HG03558 (cell line): ENCODE measurements at regions not wholly inside any gene's neighbourhood (a gene's known extent, or its start where the extent isn't known, plus 50 kb on each side); places are given as distances from the start of the nearest gene placed in this dataset.

Source experiments
- ATAC-seq: cut with Tn5 transposase; IDR thresholded peaks from one replicate; pipeline ENCODE4 v1.9.1; 2021; ENCODE audit warnings: moderate number of reproducible peaks; ENCODE audit not compliant: unreplicated experiment; ENCODE audit errors: extremely low read depth

GRCh38 chr3:104810896-104811295, 555.8 kb upstream of the ALCAM start:
- ATAC-seq, result no peak

- no peak for ATAC-seq
These were observed 550.7 kb upstream of the ALCAM start for GRCh38 chr3:104816008-104816407.

- ATAC-seq, result no peak
These were observed 550.0 kb upstream of the ALCAM start for GRCh38 chr3:104816716-104817115.

DNA sequence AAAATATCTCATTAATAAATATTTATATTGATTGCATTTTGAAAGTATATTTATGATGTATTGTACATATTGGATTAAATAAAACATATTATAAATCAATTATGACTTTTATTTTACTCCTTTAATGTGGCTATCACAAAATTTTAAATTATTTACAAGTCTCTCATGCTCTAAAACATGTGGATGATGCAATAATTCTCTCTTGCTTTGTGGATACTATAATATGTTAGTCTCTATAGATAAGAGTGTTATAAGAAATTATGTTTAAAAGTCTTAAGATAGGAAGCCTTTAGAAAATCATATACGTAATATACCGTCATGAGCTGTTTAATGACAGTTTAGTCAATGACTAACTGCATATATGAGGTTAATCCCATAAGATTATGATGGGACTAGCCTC, 547.4 kb upstream of the ALCAM start:
- ATAC-seq, result no peak

GRCh38 chr3:104820959-104821358, 545.8 kb upstream of the ALCAM start:
- ATAC-seq, result no peak

DNA sequence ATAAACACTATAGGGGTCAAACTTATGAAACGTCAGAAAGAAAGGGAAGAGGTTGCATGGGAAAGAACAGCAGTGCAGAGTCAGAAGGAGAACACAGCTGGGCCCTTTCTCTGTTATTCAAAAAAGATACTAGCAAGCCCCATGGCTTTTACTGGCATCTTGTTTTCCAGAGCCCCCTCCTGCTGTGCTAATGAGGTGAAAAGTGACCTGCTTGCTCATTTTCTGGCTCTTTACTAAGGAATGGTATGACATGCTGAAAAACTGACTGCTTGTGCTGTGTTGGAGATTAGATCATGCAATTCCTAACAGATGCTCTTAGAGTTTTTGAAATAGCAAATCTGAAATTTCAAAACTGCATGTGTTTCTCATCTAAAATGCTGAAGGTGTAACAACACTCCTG, 541.6 kb upstream of the ALCAM start:
- no peak for ATAC-seq

GRCh38 chr3:104831071-104831470, 535.6 kb upstream of the ALCAM start:
- no peak for ATAC-seq

GRCh38 chr3:104832530-104832929, 534.2 kb upstream of the ALCAM start:
- ATAC-seq, result no peak

GRCh38 chr3:104835376-104835775, 531.3 kb upstream of the ALCAM start:
- ATAC-seq, result no peak

DNA sequence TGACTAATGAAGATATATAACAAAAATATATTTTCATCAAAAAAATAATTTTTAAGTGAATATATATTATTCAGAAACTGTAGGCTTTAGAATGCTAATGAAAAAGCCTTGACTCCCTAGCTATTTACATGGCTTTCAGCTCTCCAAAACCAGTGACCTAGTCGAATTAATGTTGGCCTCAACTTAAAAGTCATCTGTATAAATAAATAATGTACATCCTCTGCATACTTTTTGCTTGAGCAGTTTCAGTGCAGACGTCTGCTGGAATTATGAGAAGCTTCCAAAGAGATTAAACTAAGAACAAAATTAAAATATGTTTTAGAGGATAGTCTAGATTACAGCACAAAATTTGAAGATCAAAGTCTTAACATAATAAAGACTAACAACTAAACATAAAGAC, 520.4 kb upstream of the ALCAM start:
- no peak for ATAC-seq

- no peak for ATAC-seq
These were observed 517.6 kb upstream of the ALCAM start for GRCh38 chr3:104849070-104849469.

DNA sequence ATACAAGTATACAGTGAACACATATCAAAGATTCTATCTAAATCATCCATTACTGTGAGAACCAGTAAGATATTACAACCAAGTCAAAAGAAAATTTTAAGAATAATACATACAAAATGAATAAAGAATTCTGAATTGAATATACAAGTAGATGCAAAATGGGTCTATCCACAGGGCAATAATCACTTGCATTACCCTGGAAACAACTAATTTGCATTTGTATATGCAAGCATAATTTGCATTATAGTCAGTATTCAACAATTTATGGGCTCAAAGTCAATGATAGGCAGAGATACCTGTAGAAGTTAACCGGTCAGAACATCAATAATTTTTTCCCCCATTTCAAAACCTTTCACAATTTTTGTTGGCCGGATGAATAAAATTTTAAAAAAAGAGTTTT, 512.2 kb upstream of the ALCAM start:
- ATAC-seq, result no peak

DNA sequence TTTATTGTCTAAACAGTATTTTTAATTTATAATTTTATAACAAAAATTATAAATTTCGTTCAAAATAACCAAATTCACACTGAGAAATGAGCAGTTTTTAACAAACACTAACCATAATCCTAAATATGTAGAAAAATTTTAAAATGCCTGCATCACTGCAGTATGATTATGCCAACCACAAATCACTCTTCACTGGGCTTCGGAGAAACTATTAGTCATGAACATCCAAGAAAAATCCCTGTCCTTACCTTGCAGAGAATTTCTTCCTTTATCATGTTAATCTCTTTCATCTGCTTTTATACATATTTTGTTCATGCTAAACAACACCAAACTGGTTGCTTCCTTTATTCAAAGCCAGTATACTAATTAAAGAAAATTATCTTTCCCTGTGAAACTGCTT, 511.0 kb upstream of the ALCAM start:
- no peak for ATAC-seq

GRCh38 chr3:104856741-104857140, 510.0 kb upstream of the ALCAM start:
- ATAC-seq, result no peak

- ATAC-seq, result no peak
These were observed 498.4 kb upstream of the ALCAM start for GRCh38 chr3:104868291-104868690.

- ATAC-seq, result no peak
These were observed 496.4 kb upstream of the ALCAM start for GRCh38 chr3:104870276-104870675.

GRCh38 chr3:104873331-104873730, 493.4 kb upstream of the ALCAM start:
- no peak for ATAC-seq

GRCh38 chr3:104878395-104878794, 488.3 kb upstream of the ALCAM start:
- no peak for ATAC-seq

DNA sequence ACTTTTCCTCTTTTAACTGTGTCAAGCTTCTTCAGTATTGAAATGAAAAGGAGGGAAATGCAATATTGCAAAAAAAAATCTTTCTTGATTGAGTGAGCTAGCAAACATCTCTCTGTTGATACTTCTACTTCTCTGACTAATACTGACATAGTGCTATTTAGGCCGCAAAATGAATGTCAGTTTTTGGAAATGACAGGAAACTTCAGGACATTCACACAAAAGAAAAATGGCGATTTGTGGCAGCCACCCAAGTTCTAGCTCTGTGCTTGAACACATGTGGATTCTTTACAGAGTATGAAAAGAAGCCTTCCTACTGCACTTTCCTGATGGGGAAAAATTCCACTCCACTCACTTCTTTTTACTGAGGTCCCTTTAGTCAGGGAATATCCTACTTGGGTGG, 486.8 kb upstream of the ALCAM start:
- no peak for ATAC-seq

- no peak for ATAC-seq
These were observed 481.4 kb upstream of the ALCAM start for GRCh38 chr3:104885214-104885814.

- ATAC-seq, result no peak
These were observed 480.3 kb upstream of the ALCAM start for GRCh38 chr3:104886220-104886995.

DNA sequence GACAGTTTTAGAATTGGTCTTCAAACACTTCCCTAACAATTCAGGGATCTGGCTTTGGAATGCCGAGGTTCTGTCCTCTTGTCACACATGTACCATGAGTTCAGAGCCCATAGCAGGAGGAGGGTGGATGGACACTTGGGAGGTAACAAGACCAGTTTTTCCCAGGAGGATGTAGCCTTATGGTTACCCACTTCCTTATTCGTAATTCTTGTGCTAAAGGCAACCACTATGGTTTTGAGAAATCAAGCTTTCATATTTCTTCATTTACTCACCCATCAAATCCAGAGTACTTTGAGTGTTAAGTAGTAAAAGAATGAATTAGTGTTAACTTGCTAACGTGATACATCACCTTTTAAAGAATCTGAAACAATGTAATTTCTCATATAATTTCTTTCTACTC, 479.6 kb upstream of the ALCAM start:
- no peak for ATAC-seq
